Hematopoietic multipotent progenitor cell treated with erythropoietin and hydrocortisone succinate and interleukin-3 and kit ligand, for 17 days (in vitro differentiated cells): ENCODE measurements at regions not wholly inside any gene's neighbourhood (a gene's known extent, or its start where the extent isn't known, plus 50 kb on each side); places are given as distances from the start of the nearest gene placed in this dataset.

Experiments used
- DNase-seq: peaks from one replicate; pipeline ENCODE4 v3.0.0-alpha.2; 2015; ENCODE audit warnings: low spot score

DNA sequence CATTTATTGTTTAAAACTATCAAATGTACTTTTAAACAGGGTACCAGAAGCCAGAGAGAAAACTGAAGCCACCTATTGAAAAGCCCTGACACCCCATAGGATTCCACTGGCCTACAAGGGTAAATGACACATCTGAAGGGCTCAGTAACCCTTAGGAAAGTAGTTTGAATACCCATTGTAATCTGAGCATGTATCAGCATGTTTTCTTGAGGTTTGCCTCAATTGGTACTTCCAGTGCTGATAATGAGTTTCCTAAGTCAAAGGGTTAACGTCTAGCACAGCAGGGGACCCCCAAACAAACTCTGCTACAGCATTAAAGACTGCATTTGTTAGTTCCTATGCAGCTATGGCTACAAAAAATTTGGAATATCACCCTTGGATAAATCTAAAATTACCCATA, 657.1 kb downstream of the NR2F1-AS1 start:
- DNase-seq = no peak

- DNase-seq = no peak
These were observed 658.6 kb downstream of the NR2F1-AS1 start for GRCh38 chr5:92922231-92922967.

GRCh38 chr5:92917044-92917443, 664.0 kb downstream of the NR2F1-AS1 start:
- DNase-seq = no peak

DNA sequence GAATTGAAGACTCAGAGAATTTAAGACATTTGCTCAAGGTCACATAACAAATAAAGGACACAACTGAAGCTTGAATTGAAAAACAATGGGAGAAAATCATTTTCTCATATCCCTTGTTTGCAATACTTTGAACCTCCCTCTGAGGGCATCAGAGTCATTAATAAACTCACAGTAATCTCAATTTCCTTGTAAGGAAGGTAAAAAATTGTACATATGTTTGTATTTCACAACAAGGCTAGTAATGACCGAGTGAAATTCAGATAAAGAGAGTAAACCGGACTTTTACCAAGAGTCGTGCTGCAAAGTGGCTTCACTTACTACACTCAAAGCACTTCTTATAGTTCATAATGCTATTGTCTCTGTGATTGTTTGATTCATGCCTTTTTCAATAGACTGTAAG, 665.0 kb downstream of the NR2F1-AS1 start:
- no peak for DNase-seq

GRCh38 chr5:92912283-92912682, 668.7 kb downstream of the NR2F1-AS1 start:
- DNase-seq = no peak

GRCh38 chr5:92911851-92912250, 669.2 kb downstream of the NR2F1-AS1 start:
- DNase-seq = no peak

DNA sequence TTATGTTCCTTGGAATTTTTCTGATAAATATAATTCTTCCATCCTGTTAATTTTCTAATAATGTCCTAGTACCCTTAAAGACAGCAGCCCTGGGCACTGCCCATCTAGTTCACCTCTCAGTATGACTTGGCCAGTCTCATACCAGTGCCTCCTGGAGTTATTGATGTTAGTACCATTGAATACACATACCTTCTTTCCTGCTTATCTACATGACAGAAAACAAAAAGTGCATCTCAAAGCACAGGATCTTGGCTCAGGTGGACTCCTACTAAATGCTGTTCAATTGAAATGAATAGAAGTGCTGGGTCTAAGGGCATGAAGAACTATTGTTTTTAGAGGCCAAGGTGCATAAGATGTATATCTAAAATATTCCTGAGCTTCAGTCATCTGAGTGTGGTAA, 669.7 kb downstream of the NR2F1-AS1 start:
- no peak for DNase-seq

- no peak for DNase-seq
These were observed 671.4 kb downstream of the NR2F1-AS1 start for GRCh38 chr5:92909602-92909962.

DNA sequence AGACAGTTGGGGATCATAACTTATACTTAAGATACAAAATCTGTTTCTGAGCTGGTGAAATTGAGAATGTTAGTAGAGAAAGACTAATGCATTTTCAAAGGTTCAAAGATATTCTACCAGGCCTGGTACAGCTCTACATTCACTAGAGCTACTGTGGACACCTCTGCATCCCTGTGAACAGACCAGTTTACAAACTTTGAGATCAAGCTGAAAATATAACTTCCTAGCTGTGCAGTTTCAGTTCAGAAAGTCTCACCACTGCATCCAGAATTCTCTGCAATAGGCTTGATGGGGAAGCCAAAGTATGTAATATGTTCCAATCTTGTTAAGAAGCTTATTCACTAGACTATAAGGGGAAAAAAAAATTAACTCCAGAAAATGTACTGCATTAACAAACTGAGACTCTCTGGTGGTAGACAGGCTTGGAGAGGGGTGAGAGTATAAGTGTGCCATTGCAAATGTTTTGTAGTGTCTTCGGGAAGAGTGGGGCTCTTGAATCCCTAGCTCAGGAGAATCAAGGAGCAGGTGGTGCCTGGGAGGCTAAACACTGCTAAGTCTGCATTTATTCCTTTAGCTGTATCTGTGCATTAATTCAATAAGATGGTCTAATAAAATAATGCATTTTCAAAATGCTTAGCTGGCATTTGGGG, 671.9 kb downstream of the NR2F1-AS1 start:
- no peak for DNase-seq

GRCh38 chr5:92907938-92908606, 672.9 kb downstream of the NR2F1-AS1 start:
- DNase-seq = no peak

DNA sequence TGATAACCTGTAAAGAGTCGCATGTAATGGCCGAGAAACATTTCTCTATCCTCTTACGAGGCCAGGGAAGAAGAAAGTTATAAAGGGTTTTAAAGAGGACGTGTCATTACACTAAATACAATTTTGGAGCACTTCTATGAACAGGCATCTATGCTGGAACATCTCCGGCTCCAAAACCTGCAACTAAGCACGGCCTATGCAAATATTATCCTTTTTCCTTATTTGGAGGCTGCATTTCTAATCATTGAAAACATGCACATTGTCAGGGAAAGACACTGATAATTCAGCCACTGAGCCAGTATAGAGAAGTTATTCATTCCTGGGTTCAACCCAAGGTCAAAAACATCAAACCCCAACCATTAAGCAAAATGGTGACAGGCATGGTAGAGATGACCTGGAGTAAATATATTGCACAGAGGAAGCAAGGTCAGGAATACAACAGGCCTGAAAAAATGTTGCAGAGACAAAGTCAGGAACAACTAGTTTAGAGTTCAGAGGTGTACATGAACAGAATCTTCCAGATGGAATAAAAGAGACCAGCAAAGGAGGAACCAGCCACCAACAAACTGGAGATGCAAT, 674.1 kb downstream of the NR2F1-AS1 start:
- no peak for DNase-seq

DNA sequence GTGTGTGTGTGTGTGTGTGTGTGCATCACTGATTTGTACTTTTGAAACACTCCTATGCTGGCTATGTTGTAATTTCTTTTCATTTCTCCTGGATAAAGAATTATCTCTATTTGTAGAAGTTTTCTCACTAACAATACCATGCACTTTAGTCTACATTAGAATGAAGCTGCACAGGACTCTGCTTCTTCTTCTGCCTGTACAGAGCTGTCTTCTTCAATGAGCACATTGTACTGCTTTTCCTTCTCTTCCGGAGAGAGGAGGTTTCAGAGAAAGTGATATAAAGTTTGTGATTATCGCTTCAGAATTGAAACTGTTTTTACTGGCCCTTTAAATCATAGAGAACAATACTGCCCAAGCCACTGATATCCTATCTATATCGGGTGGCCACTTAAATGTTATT, 677.0 kb downstream of the NR2F1-AS1 start:
- no peak for DNase-seq

- DNase-seq = no peak
These were observed 681.4 kb downstream of the NR2F1-AS1 start for GRCh38 chr5:92899611-92900010.

DNA sequence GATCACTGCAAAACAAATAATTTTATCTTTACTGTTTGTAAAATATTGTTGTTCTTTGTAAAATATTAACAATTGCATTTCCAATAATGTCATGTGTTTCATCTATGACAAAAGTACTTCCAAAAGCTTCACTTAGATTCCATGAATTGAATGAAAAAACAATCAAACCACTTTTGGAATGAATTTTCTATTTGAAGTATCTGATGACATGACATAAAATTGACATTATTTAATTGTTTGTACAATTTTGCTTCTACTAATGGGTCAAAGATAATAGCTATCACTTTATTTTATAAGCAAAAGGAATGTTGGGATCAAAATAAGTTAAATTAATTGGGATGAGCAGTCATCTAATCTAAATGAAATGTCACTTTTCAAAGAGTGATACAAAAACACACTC, 684.3 kb downstream of the NR2F1-AS1 start:
- no peak for DNase-seq

DNA sequence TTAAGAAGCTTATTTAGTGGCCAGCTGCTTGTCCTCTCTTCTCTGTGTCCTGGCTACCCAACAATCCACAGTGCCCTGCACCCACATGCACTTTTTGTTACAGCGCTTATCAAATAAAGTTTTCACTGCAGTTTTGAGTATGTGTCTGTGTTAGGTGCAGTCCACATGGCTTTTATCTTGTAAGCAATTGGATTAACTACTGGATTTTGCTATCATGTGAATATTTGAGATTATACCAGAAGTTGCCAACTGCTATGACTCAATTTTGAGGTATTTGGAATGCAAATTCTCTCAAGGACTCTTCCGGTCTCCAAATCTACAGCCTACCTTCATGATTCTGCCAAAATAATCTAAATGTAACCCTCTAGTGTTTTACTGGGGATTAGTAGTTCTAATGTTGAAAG, 690.2 kb downstream of the NR2F1-AS1 start:
- no peak for DNase-seq

DNA sequence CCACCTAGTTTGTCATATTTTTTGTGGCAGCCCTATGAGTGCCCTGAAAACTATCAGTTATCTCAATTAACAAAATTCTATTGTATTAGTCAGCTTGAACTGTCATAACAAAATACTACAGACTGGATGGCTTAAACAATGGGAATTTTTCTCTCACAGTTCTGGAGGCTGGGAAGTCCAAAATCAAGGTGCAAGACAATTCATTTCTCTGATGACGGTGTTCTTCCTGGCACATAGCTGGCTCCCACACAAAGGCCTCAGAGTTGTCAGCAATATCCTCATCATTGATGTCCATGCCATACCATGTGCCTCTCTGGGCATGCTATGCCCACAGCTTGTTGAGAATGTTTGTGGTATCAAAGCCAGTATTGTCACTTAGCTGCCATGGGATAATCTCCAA, 691.9 kb downstream of the NR2F1-AS1 start:
- DNase-seq = no peak

GRCh38 chr5:92887254-92887653, 693.8 kb downstream of the NR2F1-AS1 start:
- DNase-seq = no peak

DNA sequence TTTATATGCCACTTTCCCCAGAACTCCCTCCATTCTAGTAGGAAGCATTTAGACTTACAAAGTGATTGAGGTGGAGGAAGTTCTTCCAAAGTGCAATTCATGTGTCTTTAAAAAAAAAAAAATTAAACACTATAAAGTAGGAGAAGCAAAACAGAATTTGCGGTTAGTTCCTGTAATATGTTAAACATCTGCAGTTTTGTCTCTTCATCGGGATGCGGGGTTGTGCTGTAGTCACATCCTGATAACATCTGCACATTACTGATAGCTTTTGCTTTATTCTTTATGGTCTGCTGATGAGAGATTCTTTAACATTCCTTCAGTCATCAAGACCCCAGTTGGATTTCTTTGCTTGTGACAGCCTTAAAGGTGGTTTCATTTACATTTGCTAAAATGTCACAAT, 694.3 kb downstream of the NR2F1-AS1 start:
- DNase-seq = no peak

- DNase-seq = no peak
These were observed 695.1 kb downstream of the NR2F1-AS1 start for GRCh38 chr5:92885950-92886349.

DNA sequence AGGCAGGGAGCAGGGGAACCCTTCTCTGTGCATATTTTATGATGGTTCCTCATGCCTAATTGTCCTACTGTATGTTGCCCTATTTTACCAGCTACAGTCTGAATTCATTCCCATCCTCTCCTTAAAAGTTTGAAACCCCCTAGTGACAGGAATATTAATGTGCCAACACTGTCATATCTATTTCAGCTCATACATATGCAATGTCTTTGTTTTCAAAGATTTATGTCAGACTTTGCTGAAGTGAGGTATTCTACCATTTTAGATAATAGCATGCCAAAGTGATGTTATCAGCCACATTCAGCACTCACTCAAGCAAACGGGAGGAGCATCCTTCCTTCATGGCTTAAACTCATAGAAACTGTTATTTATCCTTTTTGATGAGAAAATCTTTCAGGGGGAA, 696.5 kb downstream of the NR2F1-AS1 start:
- no peak for DNase-seq

DNA sequence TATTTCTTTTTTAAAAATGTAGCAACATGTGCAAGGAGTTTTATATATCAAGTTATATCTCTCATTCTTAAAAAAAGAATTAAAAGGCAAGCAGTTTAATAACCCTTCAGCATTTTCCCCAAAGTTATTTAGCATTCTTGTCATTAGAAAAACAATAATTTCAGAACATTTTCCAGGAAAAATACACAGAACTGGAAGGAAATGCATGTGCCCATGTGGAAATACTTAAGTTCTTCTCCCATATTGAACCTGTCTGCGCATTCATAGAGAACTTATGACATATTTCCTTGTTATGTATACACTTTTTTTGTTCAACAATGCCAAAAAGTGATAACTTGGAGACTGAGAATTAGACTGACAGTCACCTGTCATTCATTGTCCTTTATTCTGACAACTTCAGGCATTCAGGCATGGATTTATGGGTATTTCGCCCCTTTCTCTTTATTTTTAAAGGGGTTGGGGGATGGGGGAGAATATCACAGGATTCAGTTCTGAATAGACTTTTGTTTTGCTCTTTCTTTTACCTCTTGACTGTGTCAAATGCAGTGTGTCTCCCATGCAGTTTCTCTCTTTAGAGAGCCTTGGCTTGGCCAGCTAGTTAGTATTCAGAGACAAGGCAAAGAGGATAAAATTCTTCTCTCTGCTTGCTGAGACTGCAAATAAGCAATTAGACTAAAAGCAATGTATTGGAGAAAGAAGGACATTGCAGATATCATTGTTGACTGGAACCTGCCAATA, 701.0 kb downstream of the NR2F1-AS1 start:
- no peak for DNase-seq

GRCh38 chr5:92874790-92875189, 706.2 kb downstream of the NR2F1-AS1 start:
- no peak for DNase-seq
